ENCODE measurements at regions not wholly inside any gene's neighbourhood (a gene's known extent, or its start where the extent isn't known, plus 50 kb on each side); places are given as distances from the start of the nearest gene placed in this dataset.

DNA sequence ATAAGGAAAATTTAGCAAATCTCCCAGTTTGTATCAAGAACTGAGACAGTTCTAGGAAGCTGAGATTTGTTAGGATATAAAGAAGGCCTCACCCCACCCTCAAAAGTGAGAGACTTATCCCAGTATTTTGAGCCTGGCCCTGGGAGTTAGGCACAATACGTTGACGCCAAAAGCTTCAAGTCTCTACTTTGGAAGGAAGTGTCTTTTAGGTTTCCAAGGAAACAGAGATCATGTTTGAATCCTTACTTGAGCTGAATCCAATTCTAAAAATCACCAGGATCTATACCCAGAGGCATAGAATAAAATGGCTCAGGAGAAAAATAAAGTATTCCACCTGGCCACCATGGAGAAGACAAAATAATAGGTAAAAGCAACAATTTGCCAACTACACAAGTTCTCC lies 115.9 kb upstream of the NRG3 start:
- no peak overlapping the region for H3K27ac ChIP-seq (ENCODE audit: insufficient read depth, low read length)
- no peak overlapping the region for H4K91ac ChIP-seq (ENCODE audit: insufficient read depth, low read depth, low read length)
- H3K56ac ChIP-seq (ENCODE audit: extremely low read depth, insufficient read depth, low read length): no peak overlapping the region
- no peak for ATAC-seq (ENCODE audit: low read depth)
- TF ChIP-seq, protein P1, sequence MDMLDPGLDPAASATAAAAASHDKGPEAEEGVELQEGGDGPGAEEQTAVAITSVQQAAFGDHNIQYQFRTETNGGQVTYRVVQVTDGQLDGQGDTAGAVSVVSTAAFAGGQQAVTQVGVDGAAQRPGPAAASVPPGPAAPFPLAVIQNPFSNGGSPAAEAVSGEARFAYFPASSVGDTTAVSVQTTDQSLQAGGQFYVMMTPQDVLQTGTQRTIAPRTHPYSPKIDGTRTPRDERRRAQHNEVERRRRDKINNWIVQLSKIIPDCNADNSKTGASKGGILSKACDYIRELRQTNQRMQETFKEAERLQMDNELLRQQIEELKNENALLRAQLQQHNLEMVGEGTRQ (IDR thresholded peaks at IDR 0.05; ENCODE audit: low read depth, low read length): no peak
- TF ChIP-seq BHLHE40 (IDR thresholded peaks at IDR 0.05; ENCODE audit: low read depth, low read length) (no peak), NFE2L2 (IDR thresholded peaks at IDR 0.05; ENCODE audit: low read depth, low read length) (no peak), MXI1 (IDR thresholded peaks at IDR 0.05; ENCODE audit: borderline replicate concordance, low read depth, low read length) (no peak)
- no peak overlapping the region for H3K18ac ChIP-seq (ENCODE audit: low read depth, low read length)
- dilution Hi-C loops (cut with HindIII; ENCODE audit: low sequenced_read_pairs, unreplicated experiment) (no loop called here), intact Hi-C loops (cut with micrococcal nuclease) (no loop called here), in situ Hi-C loops (cut with MboI; ENCODE audit: low sequenced_read_pairs) (no loop called here)
- no peak overlapping the region for H2BK5ac ChIP-seq (ENCODE audit: low read depth, low read length, poor library complexity, severe bottlenecking)
- ChIA-PET POLR2A (ENCODE audit: unreplicated experiment) (no interaction called here), CTCF (no interaction called here)
- no peak overlapping the region for H2AK9ac ChIP-seq (replicated peaks; ENCODE audit: low read depth, low read length, poor library complexity)
- no peaks in the 10 kb centered on the region for H3K4me1 ChIP-seq (ENCODE audit: control insufficient read depth, insufficient read depth, low read length)
- no TSS peak for BruUV-seq (replicated peaks)
- no peak overlapping the region for H3K23ac ChIP-seq (ENCODE audit: low read depth, low read length)
- DNase-seq: no peak
- no peak overlapping the region for H3K4me3 ChIP-seq (ENCODE audit: insufficient read depth, low read depth, low read length)
- H4K20me1 ChIP-seq (ENCODE audit: insufficient read depth, low read length): no peaks in the 10 kb centered on the region
- H3K9me3 ChIP-seq (ENCODE audit: control insufficient read depth, insufficient read depth, low read length): 0 out of 2 replicates have a peak, but pooled peaks cover 1% of the 10 kb centered on the region
- no peak overlapping the region for H2BK20ac ChIP-seq (ENCODE audit: low read depth, low read length)
- no peak overlapping the region for H3K9ac ChIP-seq (ENCODE audit: low read depth, low read length)
- H2AFZ ChIP-seq (replicated peaks; ENCODE audit: low read length, poor library complexity): no peak overlapping the region
- no peak overlapping the region for H3K4me2 ChIP-seq (ENCODE audit: low read depth, low read length)
- no peaks in the 10 kb centered on the region for H3K9me1 ChIP-seq (ENCODE audit: insufficient read depth, low read length)
- no peak overlapping the region for H2BK15ac ChIP-seq (ENCODE audit: low read depth, low read length)
- no CpG with 5 or more reads among the region's 2 CpGs for WGBS, 2 experiments (ENCODE audit: extremely low coverage in 2 of 2, insufficient read length in 1 of 2)
- no peaks in the 10 kb centered on the region for H3K79me1 ChIP-seq (ENCODE audit: low read depth in 1 of 2, low read length in 2 of 2)
- no peak overlapping the region for H3K4ac ChIP-seq (ENCODE audit: low read depth, low read length)
- no peak overlapping the region for H3K14ac ChIP-seq (replicated peaks; ENCODE audit: low read depth, low read length)
- no peak overlapping the region for H4K5ac ChIP-seq (ENCODE audit: low read depth, low read length)
- no peaks in the 10 kb centered on the region for H3K27me3 ChIP-seq (ENCODE audit: control insufficient read depth, insufficient read depth, low read length)
- no peaks in the 10 kb centered on the region for H3K36me3 ChIP-seq (ENCODE audit: control insufficient read depth, insufficient read depth, low read length)
- no peak overlapping the region for H4K8ac ChIP-seq (ENCODE audit: low read depth in 2 of 2, low read length in 2 of 2)
- H2AK5ac ChIP-seq (ENCODE audit: low read depth, low read length): no peak overlapping the region
- H2BK120ac ChIP-seq (ENCODE audit: low read depth, low read length): no peak overlapping the region

Data from IMR-90 (cell line).